Neural crest cell (in vitro differentiated cells): ENCODE measurements at regions not wholly inside any gene's neighbourhood (a gene's known extent, or its start where the extent isn't known, plus 50 kb on each side); places are given as distances from the start of the nearest gene placed in this dataset.

ENCODE experiments used
- DNase-seq: peaks from one replicate; pipeline ENCODE4 v3.0.0; 2021; ENCODE audit warnings: low read depth, mixed read lengths, low spot score
- H3K27ac Mint-ChIP-seq: one replicate; pipeline ENCODE4 v1.8.0; 2021; ENCODE audit warnings: mild to moderate bottlenecking, mixed read lengths; ENCODE audit not compliant: unreplicated experiment
- H3K27me3 Mint-ChIP-seq: 2 replicates; pipeline ENCODE4 v1.8.0; 2021; ENCODE audit warnings: low read depth, mild to moderate bottlenecking, mixed read lengths
- H3K36me3 Mint-ChIP-seq: 2 replicates; pipeline ENCODE4 v1.8.0; 2021; ENCODE audit warnings: low read depth, mild to moderate bottlenecking, mixed read lengths
- H3K4me1 Mint-ChIP-seq: 2 replicates; pipeline ENCODE4 v1.8.0; 2021; ENCODE audit warnings: mixed read lengths
- H3K4me3 Mint-ChIP-seq: one replicate; pipeline ENCODE4 v1.8.0; 2021; ENCODE audit warnings: mild to moderate bottlenecking, mixed read lengths
- H3K9me3 Mint-ChIP-seq: 2 replicates; pipeline ENCODE4 v1.8.0; 2021; ENCODE audit warnings: mixed read lengths
- TF ChIP-seq, protein P1 (sequence below): fragments of 200-600 bp; sonication (generic); conservative IDR thresholded peaks from 2 replicates; pipeline ENCODE4 v1.5.0; 2021; ENCODE audit warnings: antibody characterized with exemption, mild to moderate bottlenecking

DNA sequence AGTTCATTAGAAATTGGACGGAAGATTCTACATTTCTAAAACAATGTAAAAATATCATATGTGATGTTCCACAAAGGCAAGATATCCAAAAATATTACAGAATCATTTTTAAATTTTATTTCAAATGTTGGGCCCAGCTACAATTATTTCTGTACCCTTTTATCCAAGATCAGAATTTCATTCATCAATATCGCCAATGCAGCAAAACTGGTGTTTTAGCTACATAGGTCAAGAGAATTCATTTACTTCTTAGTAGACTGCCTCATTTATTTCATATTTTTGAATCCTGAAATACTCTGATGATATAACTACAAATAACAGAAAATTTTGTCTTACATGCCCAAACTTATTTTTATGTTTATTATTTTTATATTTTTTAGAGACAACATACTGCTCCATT is 143.1 kb downstream of the CMPK2 start:
- peaks cover 12% of the 10 kb centered on the region for H3K4me1 Mint-ChIP-seq

GRCh38 chr2:6723865-6724604 is 141.7 kb downstream of the CMPK2 start:
- TF ChIP-seq, protein P1, sequence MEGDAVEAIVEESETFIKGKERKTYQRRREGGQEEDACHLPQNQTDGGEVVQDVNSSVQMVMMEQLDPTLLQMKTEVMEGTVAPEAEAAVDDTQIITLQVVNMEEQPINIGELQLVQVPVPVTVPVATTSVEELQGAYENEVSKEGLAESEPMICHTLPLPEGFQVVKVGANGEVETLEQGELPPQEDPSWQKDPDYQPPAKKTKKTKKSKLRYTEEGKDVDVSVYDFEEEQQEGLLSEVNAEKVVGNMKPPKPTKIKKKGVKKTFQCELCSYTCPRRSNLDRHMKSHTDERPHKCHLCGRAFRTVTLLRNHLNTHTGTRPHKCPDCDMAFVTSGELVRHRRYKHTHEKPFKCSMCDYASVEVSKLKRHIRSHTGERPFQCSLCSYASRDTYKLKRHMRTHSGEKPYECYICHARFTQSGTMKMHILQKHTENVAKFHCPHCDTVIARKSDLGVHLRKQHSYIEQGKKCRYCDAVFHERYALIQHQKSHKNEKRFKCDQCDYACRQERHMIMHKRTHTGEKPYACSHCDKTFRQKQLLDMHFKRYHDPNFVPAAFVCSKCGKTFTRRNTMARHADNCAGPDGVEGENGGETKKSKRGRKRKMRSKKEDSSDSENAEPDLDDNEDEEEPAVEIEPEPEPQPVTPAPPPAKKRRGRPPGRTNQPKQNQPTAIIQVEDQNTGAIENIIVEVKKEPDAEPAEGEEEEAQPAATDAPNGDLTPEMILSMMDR: no peak
- H3K27ac Mint-ChIP-seq: no peak overlapping the region
- H3K36me3 Mint-ChIP-seq: no peaks in the 10 kb centered on the region
- H3K4me3 Mint-ChIP-seq: no peak overlapping the region
- H3K4me1 Mint-ChIP-seq: peaks cover 16% of the 10 kb centered on the region
- peaks cover 3% of the 10 kb centered on the region for H3K9me3 Mint-ChIP-seq
- H3K27me3 Mint-ChIP-seq: no peaks in the 10 kb centered on the region
- no peak for DNase-seq

More for the DNA sequence above, 143.1 kb downstream of the CMPK2 start:
- no peak overlapping the region for H3K27ac Mint-ChIP-seq
- H3K4me3 Mint-ChIP-seq: no peak overlapping the region
- peaks cover 3% of the 10 kb centered on the region for H3K9me3 Mint-ChIP-seq
- H3K27me3 Mint-ChIP-seq: no peaks in the 10 kb centered on the region
- TF ChIP-seq, protein P1: no peak
- no peaks in the 10 kb centered on the region for H3K36me3 Mint-ChIP-seq
- DNase-seq: no peak

DNA sequence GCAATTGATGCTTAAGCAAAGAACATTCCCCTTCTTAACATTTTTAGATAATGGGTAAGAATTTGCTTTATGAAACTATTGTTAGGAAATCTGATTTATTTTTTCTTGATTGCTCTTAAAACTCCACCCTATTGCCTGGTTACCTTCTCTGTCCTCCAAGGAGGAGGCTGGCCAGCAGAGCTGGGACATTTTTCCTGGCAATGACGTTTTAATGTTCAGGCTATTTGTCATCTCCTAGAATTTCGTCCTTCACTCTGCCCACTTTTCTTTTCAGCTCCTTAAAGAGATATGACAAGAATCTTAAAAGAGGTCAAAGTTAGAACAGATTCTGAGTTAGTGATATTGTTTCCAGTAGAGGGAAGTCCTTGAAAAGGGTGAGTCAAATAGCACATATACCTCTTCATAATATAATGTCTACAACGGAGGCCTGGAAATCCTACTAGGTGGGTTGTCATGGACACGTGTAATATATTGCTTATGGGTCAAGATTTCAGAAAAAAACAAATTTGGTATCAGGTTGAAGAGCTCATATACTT is 141.0 kb downstream of the CMPK2 start:
- DNase-seq: no peak
- peaks cover 3% of the 10 kb centered on the region for H3K9me3 Mint-ChIP-seq
- no peak overlapping the region for H3K27ac Mint-ChIP-seq
- H3K36me3 Mint-ChIP-seq: no peaks in the 10 kb centered on the region
- TF ChIP-seq, protein P1: no peak
- no peaks in the 10 kb centered on the region for H3K27me3 Mint-ChIP-seq
- no peak overlapping the region for H3K4me3 Mint-ChIP-seq
- H3K4me1 Mint-ChIP-seq: peaks cover 16% of the 10 kb centered on the region

DNA sequence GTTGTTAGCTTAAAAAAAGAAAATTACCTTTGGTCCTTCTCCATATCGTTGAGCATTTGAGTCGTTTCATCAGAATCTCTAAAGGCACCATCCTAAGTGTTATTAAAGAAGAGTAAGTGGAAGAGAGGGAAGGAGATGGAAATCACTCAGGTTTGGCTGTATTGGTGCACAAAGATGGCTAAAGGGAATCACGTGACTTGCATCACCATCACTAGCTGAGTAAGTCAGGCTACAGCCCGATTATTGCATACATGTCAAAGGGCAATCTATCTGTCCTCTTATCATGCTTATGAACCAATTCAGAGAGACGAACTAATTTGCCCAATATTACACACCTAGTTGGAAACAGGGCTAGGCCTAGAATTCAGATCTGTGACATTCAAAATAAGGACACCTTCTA is 137.6 kb downstream of the CMPK2 start:
- H3K36me3 Mint-ChIP-seq: no peaks in the 10 kb centered on the region
- no peak overlapping the region for H3K4me3 Mint-ChIP-seq
- peaks cover 32% of the 10 kb centered on the region for H3K4me1 Mint-ChIP-seq
- peaks cover 8% of the 10 kb centered on the region for H3K9me3 Mint-ChIP-seq
- no peaks in the 10 kb centered on the region for H3K27me3 Mint-ChIP-seq
- H3K27ac Mint-ChIP-seq: no peak overlapping the region
- TF ChIP-seq, protein P1: no peak
- no peak for DNase-seq

GRCh38 chr2:6730003-6730402 is 135.7 kb downstream of the CMPK2 start:
- peaks cover 32% of the 10 kb centered on the region for H3K4me1 Mint-ChIP-seq
- no peak overlapping the region for H3K27ac Mint-ChIP-seq
- no peak overlapping the region for H3K4me3 Mint-ChIP-seq
- H3K36me3 Mint-ChIP-seq: no peaks in the 10 kb centered on the region
- H3K27me3 Mint-ChIP-seq: no peaks in the 10 kb centered on the region
- H3K9me3 Mint-ChIP-seq: peaks cover 12% of the 10 kb centered on the region
- DNase-seq: no peak
- TF ChIP-seq, protein P1: no peak
